Caco-2 (cell line): ENCODE measurements at regions not wholly inside any gene's neighbourhood (a gene's known extent, or its start where the extent isn't known, plus 50 kb on each side); places are given as distances from the start of the nearest gene placed in this dataset.

Experiments
- BruUV-seq: library from RNA; stranded (reverse); fragments of 400-500 nt; replicated peaks from 2 replicates; lab custom pipeline; 2021; lab: Mats Ljungman, UMichigan
- CTCF ChIA-PET: fragments of 300-600 bp; sonication (Branson Sonifier 250); formaldehyde crosslinking; loops from one replicate; lab custom pipeline; 2022; ENCODE audit warnings: antibody characterized with exemption; lab: Charles Lee
- POLR2A ChIA-PET: fragments of 300-600 bp; sonication (Branson Sonifier 250); formaldehyde crosslinking; loops from one replicate; lab custom pipeline; 2022; ENCODE audit warnings: antibody characterized with exemption; lab: Charles Lee
- DNase-seq, 2 experiments: peaks; one replicate each; pipeline versions ENCODE4 v3.0.0 to v3.0.0-alpha.2; 2020 to 2022
- H3K27me3 ChIP-seq: replicated peaks from 2 replicates; pipeline ENCODE4 v1.6.0; 2011; ENCODE audit warnings: low read length; ENCODE audit not compliant: control insufficient read depth, insufficient read depth
- H3K36me3 ChIP-seq: 2 replicates; pipeline ENCODE4 v1.5.1; 2011; ENCODE audit warnings: low read length; ENCODE audit not compliant: control insufficient read depth, insufficient read depth
- H3K4me1 ChIP-seq: fragments of 250-450 bp; sonication (Bioruptor Pico); 2 replicates; pipeline ENCODE4 v1.5.1; 2020; ENCODE audit warnings: mild to moderate bottlenecking
- H3K4me3 ChIP-seq: 2 replicates; pipeline ENCODE4 v1.5.1; 2011; ENCODE audit warnings: low read depth, mild to moderate bottlenecking, control low read depth, low read length
- H3K9me3 ChIP-seq: fragments of 250-450 bp; sonication (Bioruptor Pico); 2 replicates; pipeline ENCODE4 v1.5.1; 2020; ENCODE audit warnings: mild to moderate bottlenecking, moderate library complexity
- H3K27ac Mint-ChIP-seq: one replicate; pipeline ENCODE4 v1.8.0; 2022; ENCODE audit warnings: mixed read lengths; ENCODE audit not compliant: unreplicated experiment
- H3K27me3 Mint-ChIP-seq: one replicate; pipeline ENCODE4 v1.8.0; 2022; ENCODE audit warnings: mixed read lengths; ENCODE audit not compliant: insufficient read depth, unreplicated experiment
- H3K36me3 Mint-ChIP-seq: one replicate; pipeline ENCODE4 v1.8.0; 2022; ENCODE audit warnings: mild to moderate bottlenecking, mixed read lengths; ENCODE audit not compliant: insufficient read depth, unreplicated experiment
- H3K4me1 Mint-ChIP-seq: one replicate; pipeline ENCODE4 v1.8.0; 2022; ENCODE audit warnings: low read depth, mixed read lengths; ENCODE audit not compliant: unreplicated experiment
- H3K4me3 Mint-ChIP-seq: one replicate; pipeline ENCODE4 v1.8.0; 2022; ENCODE audit warnings: mild to moderate bottlenecking, moderate library complexity, mixed read lengths; ENCODE audit not compliant: unreplicated experiment
- H3K9me3 Mint-ChIP-seq: one replicate; pipeline ENCODE4 v1.8.0; 2022; ENCODE audit warnings: mixed read lengths; ENCODE audit not compliant: unreplicated experiment
- intact Hi-C: fragments of 100-400 bp; cut with micrococcal nuclease; formaldehyde crosslinking; loops from one replicate; pipeline ENCODE4 v1.10.0; 2022; ENCODE audit not compliant: unreplicated experiment
- TF ChIP-seq, protein P1 (sequence below), 2 experiments: fragments of 200-600 bp in 1 of 2; IDR thresholded peaks; 1 replicate in 1 of 2; 2 replicates in 1 of 2; pipeline versions ENCODE4 v1.5.1 to v1.8.0; 2011 to 2022; ENCODE audit warnings: antibody characterized with exemption in 1 of 2, control low read depth in 1 of 2, inconsistent platforms in 1 of 2, low read depth in 1 of 2, low read length in 1 of 2, mild to moderate bottlenecking in 1 of 2, moderate library complexity in 1 of 2; ENCODE audit not compliant: insufficient read depth in 1 of 2, severe bottlenecking in 1 of 2, unreplicated experiment in 1 of 2

DNA sequence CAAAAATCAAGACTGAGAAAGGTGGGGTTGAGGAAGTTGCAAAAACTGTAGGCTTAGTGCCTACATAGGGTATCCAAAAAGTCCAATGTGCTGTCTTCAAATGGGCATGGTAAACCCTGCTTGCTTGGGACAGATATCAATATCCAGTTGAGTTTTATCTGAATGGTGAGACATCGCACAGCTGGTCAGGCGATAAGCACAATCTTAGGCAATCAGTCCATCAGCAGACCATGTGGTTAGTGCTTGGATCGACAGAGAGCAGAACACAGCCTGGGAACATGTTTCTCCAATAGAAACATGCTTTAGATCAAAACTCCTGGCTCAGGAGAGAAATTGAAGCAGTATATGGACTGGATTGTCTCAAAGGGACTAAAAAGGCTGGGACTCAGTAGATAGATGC, 151.3 kb upstream of the IPO5 start:
- Mint-ChIP-seq H3K36me3 (no peaks in the 10 kb centered on the region), H3K27ac (no peak overlapping the region), H3K4me1 (no peaks in the 10 kb centered on the region), H3K4me3 (no peak overlapping the region), H3K27me3 (peaks cover 8% of the 10 kb centered on the region), H3K9me3 (peaks cover 7% of the 10 kb centered on the region)
- ChIA-PET POLR2A (no interaction called here), CTCF (no interaction called here)
- DNase-seq: no peak
- Histone ChIP-seq H3K36me3 (no peaks in the 10 kb centered on the region), H3K4me1 (no peaks in the 10 kb centered on the region), H3K4me3 (no peak overlapping the region), H3K9me3 (no peaks in the 10 kb centered on the region), H3K27me3 (no peaks in the 10 kb centered on the region)
- no TSS peak for BruUV-seq
- TF ChIP-seq, protein P1, sequence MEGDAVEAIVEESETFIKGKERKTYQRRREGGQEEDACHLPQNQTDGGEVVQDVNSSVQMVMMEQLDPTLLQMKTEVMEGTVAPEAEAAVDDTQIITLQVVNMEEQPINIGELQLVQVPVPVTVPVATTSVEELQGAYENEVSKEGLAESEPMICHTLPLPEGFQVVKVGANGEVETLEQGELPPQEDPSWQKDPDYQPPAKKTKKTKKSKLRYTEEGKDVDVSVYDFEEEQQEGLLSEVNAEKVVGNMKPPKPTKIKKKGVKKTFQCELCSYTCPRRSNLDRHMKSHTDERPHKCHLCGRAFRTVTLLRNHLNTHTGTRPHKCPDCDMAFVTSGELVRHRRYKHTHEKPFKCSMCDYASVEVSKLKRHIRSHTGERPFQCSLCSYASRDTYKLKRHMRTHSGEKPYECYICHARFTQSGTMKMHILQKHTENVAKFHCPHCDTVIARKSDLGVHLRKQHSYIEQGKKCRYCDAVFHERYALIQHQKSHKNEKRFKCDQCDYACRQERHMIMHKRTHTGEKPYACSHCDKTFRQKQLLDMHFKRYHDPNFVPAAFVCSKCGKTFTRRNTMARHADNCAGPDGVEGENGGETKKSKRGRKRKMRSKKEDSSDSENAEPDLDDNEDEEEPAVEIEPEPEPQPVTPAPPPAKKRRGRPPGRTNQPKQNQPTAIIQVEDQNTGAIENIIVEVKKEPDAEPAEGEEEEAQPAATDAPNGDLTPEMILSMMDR (IDR thresholded peaks at IDR 0.05; ENCODE audit: insufficient read depth in 1 of 2, low read depth in 1 of 2, low read length in 1 of 2, severe bottlenecking in 1 of 2, unreplicated experiment in 1 of 2): no peak
- intact Hi-C loops: no loop called here

DNA sequence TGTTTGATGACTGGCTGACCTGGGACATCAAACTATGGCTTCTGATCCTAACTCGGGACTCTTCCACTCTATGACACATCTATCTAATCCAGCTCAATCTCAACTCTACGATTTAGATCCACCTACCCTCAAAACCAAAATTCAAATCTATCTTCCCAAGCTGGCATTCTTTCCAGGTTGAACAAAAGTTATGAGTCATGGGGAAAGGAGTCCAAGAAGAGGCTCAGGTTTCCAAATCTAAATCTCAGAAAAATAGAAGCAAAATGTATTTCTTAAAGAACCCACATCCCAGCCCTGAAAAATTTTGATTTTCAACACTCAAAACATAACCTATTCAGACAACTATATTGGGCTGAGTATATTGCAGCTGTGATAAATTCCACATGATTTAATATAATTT, 143.9 kb upstream of the IPO5 start:
- POLR2A ChIA-PET: no interaction called here

DNA sequence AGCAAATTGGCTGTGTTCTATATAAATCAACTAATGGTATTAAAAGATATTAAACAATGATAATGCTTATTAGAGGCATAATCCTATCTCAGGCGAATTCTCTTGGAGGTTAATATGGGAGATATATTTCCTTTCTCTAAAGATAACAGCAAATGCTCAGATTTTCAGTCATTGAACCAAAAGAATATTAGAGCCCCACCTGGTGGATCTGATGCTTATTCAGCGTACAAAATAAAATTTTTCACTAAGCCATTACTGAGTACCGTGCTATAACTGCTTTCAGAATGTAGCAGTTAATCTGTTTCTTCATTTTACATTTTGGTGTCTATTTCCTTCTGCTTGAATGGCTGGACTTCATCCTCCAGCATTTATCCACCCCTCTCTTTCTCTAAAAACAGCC, 143.3 kb upstream of the IPO5 start:
- Mint-ChIP-seq H3K4me1 (no peaks in the 10 kb centered on the region), H3K9me3 (no peaks in the 10 kb centered on the region), H3K36me3 (no peaks in the 10 kb centered on the region), H3K27ac (no peak overlapping the region), H3K4me3 (no peak overlapping the region), H3K27me3 (peaks cover 21% of the 10 kb centered on the region)
- DNase-seq: peak in 1 of 2 experiments; percentile 32
- intact Hi-C loops: loop anchor here (1.0 kb wide), 1 partner anchor 61 kb away; no protein-coding TSS in a partner anchor
- H3K36me3 ChIP-seq: no peaks in the 10 kb centered on the region
- no TSS peak for BruUV-seq
- H3K9me3 ChIP-seq: no peaks in the 10 kb centered on the region
- TF ChIP-seq, protein P1 (IDR thresholded peaks at IDR 0.05; ENCODE audit: insufficient read depth in 1 of 2, low read depth in 1 of 2, low read length in 1 of 2, severe bottlenecking in 1 of 2, unreplicated experiment in 1 of 2): peak; percentile 29 to 64
- CTCF ChIA-PET: no interaction called here
- POLR2A ChIA-PET: no interaction called here
- H3K27me3 ChIP-seq: no peaks in the 10 kb centered on the region
- H3K4me1 ChIP-seq: no peaks in the 10 kb centered on the region
- no peak overlapping the region for H3K4me3 ChIP-seq

More for the DNA sequence above, 143.9 kb upstream of the IPO5 start:
- intact Hi-C loops: no loop called here
- no peak overlapping the region for H3K27ac Mint-ChIP-seq
- no peak overlapping the region for H3K4me3 Mint-ChIP-seq
- H3K4me1 ChIP-seq: no peaks in the 10 kb centered on the region
- no TSS peak for BruUV-seq
- CTCF ChIA-PET: no interaction called here
- no peaks in the 10 kb centered on the region for H3K4me1 Mint-ChIP-seq
- no peaks in the 10 kb centered on the region for H3K36me3 ChIP-seq
- no peak overlapping the region for H3K4me3 ChIP-seq
- H3K27me3 Mint-ChIP-seq: peaks cover 24% of the 10 kb centered on the region
- no peaks in the 10 kb centered on the region for H3K9me3 Mint-ChIP-seq
- no peak for DNase-seq
- H3K9me3 ChIP-seq: no peaks in the 10 kb centered on the region
- no peaks in the 10 kb centered on the region for H3K36me3 Mint-ChIP-seq
- TF ChIP-seq, protein P1 (IDR thresholded peaks at IDR 0.05; ENCODE audit: insufficient read depth in 1 of 2, low read depth in 1 of 2, low read length in 1 of 2, severe bottlenecking in 1 of 2, unreplicated experiment in 1 of 2): no peak
- no peaks in the 10 kb centered on the region for H3K27me3 ChIP-seq
